NT2/D1 (cell line): ENCODE measurements at regions not wholly inside any gene's neighbourhood (a gene's known extent, or its start where the extent isn't known, plus 50 kb on each side); places are given as distances from the start of the nearest gene placed in this dataset.

Experiments used
- DNase-seq: peaks from one replicate; pipeline ENCODE4 v3.0.0-alpha.2; 2011; ENCODE audit warnings: low read depth, low spot score
- H3K27me3 ChIP-seq: 2 replicates; pipeline ENCODE4 v1.6.0; 2011; ENCODE audit warnings: mild to moderate bottlenecking; ENCODE audit not compliant: insufficient read length, insufficient read depth
- H3K36me3 ChIP-seq: 2 replicates; pipeline ENCODE4 v1.6.1; 2011; ENCODE audit warnings: mild to moderate bottlenecking, low read length, mixed read lengths; ENCODE audit not compliant: insufficient read depth, insufficient read length
- H3K4me1 ChIP-seq: 2 replicates; pipeline ENCODE4 v1.5.1; 2011; ENCODE audit not compliant: insufficient read depth, insufficient read length
- H3K4me3 ChIP-seq: 2 replicates; pipeline ENCODE4 v1.5.1; 2011; ENCODE audit warnings: low read depth; ENCODE audit not compliant: insufficient read length
- H3K9ac ChIP-seq: 2 replicates; pipeline ENCODE4 v1.6.0; 2011; ENCODE audit warnings: low read depth; ENCODE audit not compliant: insufficient read length
- H3K9me3 ChIP-seq: 2 replicates; pipeline ENCODE4 v1.5.1; 2011; ENCODE audit warnings: mild to moderate bottlenecking, low read length; ENCODE audit not compliant: insufficient read depth
- SUZ12 ChIP-seq: IDR thresholded peaks from 2 replicates; pipeline ENCODE4 v1.6.1; 2011; ENCODE audit not compliant: insufficient read length, insufficient read depth; ENCODE audit errors: extremely low read depth
- YY1 ChIP-seq: IDR thresholded peaks from 2 replicates; pipeline ENCODE4 v1.6.1; 2011; ENCODE audit not compliant: insufficient read length, insufficient read depth
- ZNF274 ChIP-seq: IDR thresholded peaks from 2 replicates; pipeline ENCODE4 v1.6.1; 2011; ENCODE audit warnings: mild to moderate bottlenecking, low read depth, low read length

DNA sequence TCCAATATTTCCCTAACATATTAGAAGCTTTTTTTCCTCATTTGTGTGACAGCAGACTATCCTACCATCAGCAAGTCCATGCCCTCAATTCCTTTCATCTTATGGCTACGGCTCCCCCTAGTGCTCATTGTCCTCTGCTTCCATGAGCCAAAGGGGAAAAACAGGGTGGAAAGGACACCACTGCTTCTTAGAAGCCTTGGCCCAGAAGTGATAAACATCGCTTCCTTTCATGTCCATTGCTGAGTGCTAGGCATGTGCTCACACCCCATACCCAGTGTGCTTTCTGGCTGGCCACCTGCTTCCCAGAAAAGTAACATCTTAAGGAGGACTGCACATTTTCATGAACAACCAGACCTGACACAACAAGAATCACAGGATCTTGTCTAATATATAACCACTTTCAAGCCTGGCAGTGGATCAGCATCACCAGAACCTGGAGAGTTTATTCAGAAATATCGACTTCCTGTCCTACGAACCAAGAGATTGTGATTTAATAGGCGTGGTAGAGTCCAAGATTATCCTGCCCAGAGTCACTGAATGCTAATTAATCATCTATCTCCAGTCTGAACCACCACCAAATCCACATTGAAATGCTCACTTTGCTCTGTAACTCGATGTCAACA lies 650.5 kb upstream of the SORCS1 start:
- Histone ChIP-seq H3K9me3 (no peaks in the 10 kb centered on the region), H3K4me1 (no peaks in the 10 kb centered on the region), H3K4me3 (no peak overlapping the region), H3K27me3 (no peaks in the 10 kb centered on the region), H3K36me3 (no peaks in the 10 kb centered on the region), H3K9ac (no peak overlapping the region)
- DNase-seq: peak; percentile 55
- TF ChIP-seq SUZ12 (no peak), ZNF274 (no peak), YY1 (no peak)

DNA sequence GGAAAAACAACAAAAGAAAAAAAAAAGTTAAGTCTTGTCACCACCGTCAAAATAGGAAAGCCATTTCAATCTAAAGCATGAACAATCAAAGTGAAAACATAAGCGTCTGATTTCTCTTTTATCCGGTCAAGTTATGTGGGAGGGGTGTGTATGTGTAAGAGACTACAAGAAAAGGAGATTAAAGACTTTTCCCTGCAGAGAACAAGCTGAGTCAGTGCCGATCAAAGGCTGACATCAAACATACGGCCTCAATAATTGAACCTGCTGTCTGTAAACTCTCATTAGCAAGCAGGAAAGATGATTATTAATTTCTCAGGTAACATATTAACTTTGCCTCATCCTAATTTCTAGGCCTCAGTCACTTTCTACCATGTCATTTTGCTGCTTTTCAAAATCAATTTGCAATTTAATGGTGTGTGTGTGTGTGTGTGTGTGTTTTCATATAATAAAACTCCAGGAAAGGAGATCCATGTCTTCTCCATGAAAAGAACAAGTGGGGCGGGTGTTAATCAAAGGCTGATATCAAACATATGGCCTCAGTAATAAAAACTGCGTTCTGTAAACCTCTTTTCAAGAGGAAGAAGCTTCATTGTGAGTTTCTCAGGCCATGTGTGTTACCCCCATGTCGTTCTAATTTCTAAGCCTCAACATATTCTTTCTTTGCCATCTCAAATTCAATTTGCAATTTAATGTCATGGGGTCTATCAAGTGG lies 649.1 kb upstream of the SORCS1 start:
- no peak overlapping the region for H3K4me3 ChIP-seq
- no peak for TF ChIP-seq ZNF274
- TF ChIP-seq SUZ12: no peak
- TF ChIP-seq YY1: no peak
- H3K27me3 ChIP-seq: no peaks in the 10 kb centered on the region
- no peak overlapping the region for H3K9ac ChIP-seq
- H3K36me3 ChIP-seq: no peaks in the 10 kb centered on the region
- no peak for DNase-seq
- H3K4me1 ChIP-seq: no peaks in the 10 kb centered on the region
- no peaks in the 10 kb centered on the region for H3K9me3 ChIP-seq

DNA sequence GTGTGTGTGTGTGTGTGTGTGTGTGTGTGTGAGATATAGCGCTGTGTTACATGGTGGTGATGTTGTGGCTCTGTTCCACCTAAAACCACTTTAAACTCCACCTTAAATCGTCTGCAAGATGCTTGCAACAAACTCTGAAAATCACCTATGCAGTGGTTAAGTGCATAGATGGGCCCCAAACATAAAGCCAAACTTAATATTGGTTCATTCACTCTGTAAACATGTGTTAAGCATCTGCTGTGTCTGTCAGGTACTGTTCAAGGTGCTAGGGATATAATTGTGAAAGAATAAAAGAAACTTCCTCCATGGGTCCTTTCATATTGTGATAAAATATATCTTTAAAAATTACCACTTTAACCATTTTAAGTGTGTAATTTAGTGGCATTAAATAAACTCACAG lies 645.4 kb upstream of the SORCS1 start:
- no peak for DNase-seq
- Histone ChIP-seq H3K36me3 (no peaks in the 10 kb centered on the region), H3K9me3 (no peaks in the 10 kb centered on the region), H3K4me3 (no peak overlapping the region), H3K4me1 (no peaks in the 10 kb centered on the region), H3K27me3 (no peaks in the 10 kb centered on the region), H3K9ac (no peak overlapping the region)
- TF ChIP-seq ZNF274: no peak
- TF ChIP-seq SUZ12: no peak
- TF ChIP-seq YY1: no peak

DNA sequence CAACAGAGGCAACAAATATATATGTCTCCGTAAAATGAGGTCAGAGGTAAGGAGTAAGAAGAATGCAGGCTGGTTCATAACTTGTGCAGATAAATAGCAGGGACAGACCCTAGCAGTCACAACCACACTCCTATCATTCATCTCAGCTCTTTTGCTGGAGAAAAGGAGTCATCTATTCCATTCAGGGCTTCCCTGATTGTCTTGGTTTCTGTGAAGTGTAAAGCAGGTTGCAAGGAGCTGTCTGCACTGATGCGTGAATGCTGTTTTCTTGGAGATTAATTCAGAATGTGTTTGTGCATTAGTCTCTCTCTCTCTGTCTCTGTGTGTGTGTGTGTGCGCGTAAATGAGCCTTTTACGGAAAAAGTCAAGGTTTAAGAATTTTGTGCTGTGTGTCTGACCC lies 643.3 kb upstream of the SORCS1 start:
- Histone ChIP-seq H3K4me1 (no peaks in the 10 kb centered on the region), H3K36me3 (no peaks in the 10 kb centered on the region), H3K9ac (no peak overlapping the region), H3K4me3 (no peak overlapping the region), H3K9me3 (no peaks in the 10 kb centered on the region), H3K27me3 (no peaks in the 10 kb centered on the region)
- no peak for DNase-seq
- TF ChIP-seq SUZ12 (no peak), YY1 (no peak), ZNF274 (no peak)

DNA sequence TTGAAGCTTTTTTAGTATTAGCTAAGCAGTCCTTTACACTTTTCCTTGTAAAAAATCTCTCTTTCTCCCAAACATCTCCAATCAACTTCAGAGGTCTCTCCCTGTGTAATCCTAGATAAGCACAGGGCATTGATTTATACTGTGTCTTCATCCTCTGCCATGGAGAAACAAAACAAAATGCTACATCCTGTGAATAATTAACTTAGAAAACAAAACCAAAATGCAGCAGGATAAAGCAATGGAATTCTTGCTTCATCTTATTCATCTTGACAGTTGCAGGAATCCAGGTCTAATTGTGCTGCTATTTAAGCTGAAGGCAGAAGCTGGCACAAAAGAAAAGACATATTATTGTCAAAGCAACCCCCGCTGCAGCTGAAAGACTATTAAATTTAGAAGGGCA lies 641.5 kb upstream of the SORCS1 start:
- H3K4me1 ChIP-seq: no peaks in the 10 kb centered on the region
- no peaks in the 10 kb centered on the region for H3K9me3 ChIP-seq
- H3K9ac ChIP-seq: no peak overlapping the region
- H3K4me3 ChIP-seq: no peak overlapping the region
- no peak for DNase-seq
- TF ChIP-seq SUZ12: no peak
- no peak for TF ChIP-seq YY1
- TF ChIP-seq ZNF274: no peak
- no peaks in the 10 kb centered on the region for H3K36me3 ChIP-seq
- no peaks in the 10 kb centered on the region for H3K27me3 ChIP-seq

DNA sequence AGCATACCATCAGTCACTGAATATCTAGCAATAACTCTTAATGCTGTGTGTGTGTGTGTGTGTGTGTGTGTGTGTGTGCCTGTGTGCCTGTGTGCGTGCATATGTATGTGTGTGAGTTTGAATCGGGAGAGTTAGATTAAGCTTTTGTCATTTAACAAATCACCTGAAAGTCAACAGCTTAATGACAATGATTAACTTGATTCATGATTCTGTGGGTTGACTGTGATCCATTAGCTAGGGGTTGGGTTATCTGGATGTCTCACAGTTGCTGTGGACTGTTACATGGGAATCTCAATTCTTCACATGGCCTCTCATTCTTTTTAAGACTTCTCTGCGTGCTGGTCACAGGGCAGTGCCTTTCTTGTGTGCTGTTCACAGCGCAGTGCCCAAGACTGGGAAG lies 639.0 kb upstream of the SORCS1 start:
- Histone ChIP-seq H3K36me3 (no peaks in the 10 kb centered on the region), H3K9ac (no peak overlapping the region), H3K9me3 (no peaks in the 10 kb centered on the region), H3K4me3 (no peak overlapping the region), H3K4me1 (no peaks in the 10 kb centered on the region), H3K27me3 (no peaks in the 10 kb centered on the region)
- TF ChIP-seq YY1: no peak
- TF ChIP-seq SUZ12: no peak
- TF ChIP-seq ZNF274: no peak
- no peak for DNase-seq

DNA sequence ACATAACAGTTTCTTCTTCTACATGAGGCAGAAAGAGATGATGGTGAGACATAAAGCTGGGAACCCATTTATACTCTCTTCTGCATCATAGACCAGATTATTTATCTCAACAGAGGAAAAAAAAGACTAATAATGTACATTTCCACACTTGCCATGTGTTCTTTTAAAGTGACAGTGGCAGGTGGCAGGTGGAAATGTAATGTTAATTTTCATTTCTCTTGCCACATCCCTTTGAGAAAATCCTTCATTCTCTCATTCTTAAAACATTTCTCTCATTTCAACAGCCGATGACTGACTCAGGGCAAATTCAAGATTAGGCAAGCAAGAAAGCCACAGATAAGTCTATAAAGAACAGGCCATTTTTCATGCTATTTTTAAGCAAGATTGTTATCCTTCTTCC lies 635.6 kb upstream of the SORCS1 start:
- TF ChIP-seq YY1: no peak
- no peak for TF ChIP-seq SUZ12
- TF ChIP-seq ZNF274: no peak
- Histone ChIP-seq H3K4me3 (no peak overlapping the region), H3K27me3 (no peaks in the 10 kb centered on the region), H3K4me1 (no peaks in the 10 kb centered on the region), H3K36me3 (no peaks in the 10 kb centered on the region), H3K9ac (no peak overlapping the region), H3K9me3 (no peaks in the 10 kb centered on the region)
- DNase-seq: no peak
